H9 (cell line): ENCODE measurements at regions not wholly inside any gene's neighbourhood (a gene's known extent, or its start where the extent isn't known, plus 50 kb on each side); places are given as distances from the start of the nearest gene placed in this dataset.
A peak's percentile ranks its signal among the peaks of the same experiment; 100 is the strongest.

ENCODE experiments used
- DNase-seq: peaks from one replicate; pipeline ENCODE4 v3.0.0-alpha.2; 2017
- H2AFZ ChIP-seq: one replicate; pipeline ENCODE4 v1.6.1; 2013; ENCODE audit warnings: mild to moderate bottlenecking, low read length, control low read depth, moderate library complexity
- H2AK5ac ChIP-seq: 2 replicates; pipeline ENCODE4 v1.6.1; 2013; ENCODE audit warnings: low read length, control low read depth, mixed read lengths; ENCODE audit not compliant: insufficient read length
- H2BK120ac ChIP-seq: one replicate; pipeline ENCODE4 v1.6.1; 2013; ENCODE audit warnings: low read depth, mild to moderate bottlenecking, low read length, control low read depth, inconsistent platforms; ENCODE audit not compliant: poor library complexity, severe bottlenecking
- H2BK12ac ChIP-seq: 2 replicates; pipeline ENCODE4 v1.6.1; 2013; ENCODE audit warnings: low read length, control low read depth, mixed read lengths, low read depth; ENCODE audit not compliant: insufficient read length
- H2BK15ac ChIP-seq: 2 replicates; pipeline ENCODE4 v1.6.1; 2013; ENCODE audit warnings: low read depth, low read length, control low read depth
- H2BK20ac ChIP-seq: one replicate; pipeline ENCODE4 v1.6.1; 2013; ENCODE audit warnings: low read depth, mild to moderate bottlenecking, low read length, control low read depth, inconsistent platforms; ENCODE audit not compliant: poor library complexity, severe bottlenecking
- H2BK5ac ChIP-seq: 2 replicates; pipeline ENCODE4 v1.6.1; 2013; ENCODE audit warnings: low read length, control low read depth, mixed read lengths; ENCODE audit not compliant: insufficient read length
- H3K14ac ChIP-seq: 2 replicates; pipeline ENCODE4 v1.6.1; 2013; ENCODE audit warnings: low read length, control low read depth; ENCODE audit not compliant: insufficient read depth
- H3K18ac ChIP-seq: 2 replicates; pipeline ENCODE4 v1.6.1; 2013; ENCODE audit warnings: low read depth, mild to moderate bottlenecking, mixed read lengths, low read length, control low read depth; ENCODE audit not compliant: insufficient read length
- H3K23ac ChIP-seq: 2 replicates; pipeline ENCODE4 v1.6.1; 2013; ENCODE audit warnings: low read length, control low read depth, mixed read lengths, low read depth; ENCODE audit not compliant: insufficient read length
- H3K23me2 ChIP-seq: 2 replicates; pipeline ENCODE4 v1.6.1; 2013; ENCODE audit warnings: low read depth, mild to moderate bottlenecking, mixed read lengths, low read length, control low read depth; ENCODE audit not compliant: insufficient read length, poor library complexity, severe bottlenecking
- H3K27ac ChIP-seq: 2 replicates; pipeline ENCODE4 v1.5.1; 2013; ENCODE audit warnings: low read length, control low read depth, mixed read lengths, low read depth; ENCODE audit not compliant: insufficient read length
- H3K27me3 ChIP-seq: 2 replicates; pipeline ENCODE4 v1.6.1; 2013; ENCODE audit warnings: low read length, control low read depth, inconsistent platforms; ENCODE audit not compliant: insufficient read depth
- H3K4ac ChIP-seq: 2 replicates; pipeline ENCODE4 v1.6.1; 2013; ENCODE audit warnings: low read depth, mild to moderate bottlenecking, control low read depth, inconsistent platforms, low read length, moderate library complexity
- H3K4me1 ChIP-seq: 2 replicates; pipeline ENCODE4 v1.6.1; 2013; ENCODE audit warnings: low read length, control low read depth, inconsistent platforms; ENCODE audit not compliant: insufficient read depth
- H3K4me2 ChIP-seq: 2 replicates; pipeline ENCODE4 v1.6.1; 2013; ENCODE audit warnings: low read length, control low read depth, mixed read lengths; ENCODE audit not compliant: insufficient read length, insufficient read depth
- H3K56ac ChIP-seq: 2 replicates; pipeline ENCODE4 v1.6.1; 2013; ENCODE audit warnings: low read depth, mild to moderate bottlenecking, mixed read lengths, low read length, control low read depth; ENCODE audit not compliant: insufficient read length
- H3K79me1 ChIP-seq: 2 replicates; pipeline ENCODE4 v1.6.1; 2013; ENCODE audit warnings: low read depth, mild to moderate bottlenecking, moderate library complexity, low read length, control low read depth, inconsistent platforms; ENCODE audit not compliant: insufficient read depth, poor library complexity, severe bottlenecking
- H3K79me2 ChIP-seq: 2 replicates; pipeline ENCODE4 v1.6.1; 2013; ENCODE audit warnings: low read length, control low read depth, inconsistent platforms; ENCODE audit not compliant: insufficient read depth
- H3K9ac ChIP-seq: 2 replicates; pipeline ENCODE4 v1.6.1; 2013; ENCODE audit warnings: low read length, control low read depth, mixed read lengths; ENCODE audit not compliant: insufficient read length; ENCODE audit errors: extremely low read depth
- H3K9me3 ChIP-seq: one replicate; pipeline ENCODE4 v1.6.1; 2013; ENCODE audit warnings: low read depth, low read length, inconsistent platforms; ENCODE audit not compliant: control insufficient read depth
- H3T11ph ChIP-seq: one replicate; pipeline ENCODE4 v1.6.1; 2013; ENCODE audit warnings: mild to moderate bottlenecking, low read length, control low read depth, inconsistent platforms
- H4K20me1 ChIP-seq: one replicate; pipeline ENCODE4 v1.6.1; 2013; ENCODE audit not compliant: control insufficient read depth, insufficient read length, insufficient read depth
- H4K5ac ChIP-seq: 2 replicates; pipeline ENCODE4 v1.6.1; 2013; ENCODE audit warnings: low read depth, mild to moderate bottlenecking, mixed read lengths, low read length, control low read depth; ENCODE audit not compliant: insufficient read length
- H4K8ac ChIP-seq: replicated peaks from 2 replicates; pipeline ENCODE4 v1.6.1; 2013; ENCODE audit warnings: low read length, control low read depth, mixed read lengths, low read depth; ENCODE audit not compliant: insufficient read length
- H4K91ac ChIP-seq: 2 replicates; pipeline ENCODE4 v1.6.1; 2013; ENCODE audit warnings: low read depth, mild to moderate bottlenecking, moderate library complexity, mixed read lengths, low read length, control low read depth; ENCODE audit not compliant: insufficient read length
- H3K27ac Mint-ChIP-seq, 3 experiments: 2 replicates in 2 of 3; 3 replicates in 1 of 3; pipeline ENCODE4 v1.8.0; 2020 to 2021; ENCODE audit warnings: mixed read lengths in 3 of 3, mild to moderate bottlenecking in 1 of 3, moderate library complexity in 1 of 3
- H3K27me3 Mint-ChIP-seq: 2 replicates; pipeline ENCODE4 v1.8.0; 2021; ENCODE audit warnings: low read depth, mild to moderate bottlenecking, moderate library complexity, mixed read lengths
- H3K36me3 Mint-ChIP-seq, 3 experiments: 2 replicates in 2 of 3; 3 replicates in 1 of 3; pipeline ENCODE4 v1.8.0; 2020 to 2021; ENCODE audit warnings: low read depth in 3 of 3, mixed read lengths in 3 of 3; ENCODE audit not compliant: insufficient read depth in 1 of 3
- H3K4me1 Mint-ChIP-seq, 2 experiments: 2 replicates each; pipeline ENCODE4 v1.8.0; 2020; ENCODE audit warnings: mixed read lengths in 2 of 2
- H3K4me3 Mint-ChIP-seq, 2 experiments: 2 replicates in 1 of 2; 3 replicates in 1 of 2; pipeline ENCODE4 v1.8.0; 2020 to 2021; ENCODE audit warnings: mild to moderate bottlenecking in 2 of 2, mixed read lengths in 2 of 2, moderate library complexity in 1 of 2
- H3K9me3 Mint-ChIP-seq, 2 experiments: 2 replicates in 1 of 2; 3 replicates in 1 of 2; pipeline ENCODE4 v1.8.0; 2020; ENCODE audit warnings: mild to moderate bottlenecking in 2 of 2, mixed read lengths in 2 of 2, moderate library complexity in 1 of 2
- CTCF ChIP-seq: fragments of 200-600 bp; sonication (generic); conservative IDR thresholded peaks from 3 replicates; pipeline ENCODE4 v1.8.0; 2021; ENCODE audit warnings: antibody characterized with exemption, mild to moderate bottlenecking
- whole genome bisulfite sequencing: extraction: QIAGEN DNeasy Blood & Tissue Kit; methylation state at CpG from one replicate; pipeline ENCODE4 v1.1.7; 2013; ENCODE audit warnings: missing lambda C conversion rate, low lambda C conversion rate, mixed read lengths; ENCODE audit not compliant: insufficient read length; ENCODE audit errors: extremely low coverage; 5-methylcytosine and 5-hydroxymethylcytosine counted together

GRCh38 chr5:52707616-52708015 is 80.1 kb upstream of the ITGA1 start:
- no peak overlapping the region for H3K23ac ChIP-seq
- H3K18ac ChIP-seq: no peak overlapping the region
- no peak overlapping the region for H4K91ac ChIP-seq
- no peak overlapping the region for H2BK12ac ChIP-seq
- no peak overlapping the region for H3T11ph ChIP-seq
- no peaks in the 10 kb centered on the region for H3K23me2 ChIP-seq
- H3K27me3 ChIP-seq: no peaks in the 10 kb centered on the region
- no peak overlapping the region for H4K8ac ChIP-seq
- H2AFZ ChIP-seq: no peak overlapping the region
- Mint-ChIP-seq H3K4me1 (peaks cover 9 to 13% of the 10 kb centered on the region in 2 experiments), H3K4me3 (no peak overlapping the region), H3K27ac (0 out of 7 replicates have a peak overlapping the region, but pooled peaks of 1 of the 3 experiments have one; percentile 2), H3K36me3 (no peaks in the 10 kb centered on the region), H3K27me3 (no peaks in the 10 kb centered on the region), H3K9me3 (no peaks in the 10 kb centered on the region)
- no peak overlapping the region for H3K14ac ChIP-seq
- H3K9ac ChIP-seq: no peak overlapping the region
- no peak overlapping the region for H3K56ac ChIP-seq
- no peaks in the 10 kb centered on the region for H3K79me2 ChIP-seq
- no peak overlapping the region for H4K5ac ChIP-seq
- no peak overlapping the region for H2BK5ac ChIP-seq
- H3K27ac ChIP-seq: no peak overlapping the region
- no peak for DNase-seq
- no peak overlapping the region for H2BK120ac ChIP-seq
- WGBS: no CpG with 5 or more reads among the region's 2 CpGs
- H4K20me1 ChIP-seq: no peaks in the 10 kb centered on the region
- no peak overlapping the region for H2BK20ac ChIP-seq
- H2BK15ac ChIP-seq: no peak overlapping the region
- H3K79me1 ChIP-seq: no peaks in the 10 kb centered on the region
- H3K4me2 ChIP-seq: no peak overlapping the region
- TF ChIP-seq CTCF: no peak
- peaks cover 3% of the 10 kb centered on the region; the same call in 1 of the 2 replicates for H3K4me1 ChIP-seq
- H3K9me3 ChIP-seq: no peaks in the 10 kb centered on the region
- no peak overlapping the region for H2AK5ac ChIP-seq
- no peak overlapping the region for H3K4ac ChIP-seq
